Calu3 (cell line): ENCODE measurements at regions not wholly inside any gene's neighbourhood (a gene's known extent, or its start where the extent isn't known, plus 50 kb on each side); places are given as distances from the start of the nearest gene placed in this dataset.
"Not testable (repeated sequence)": the region's sequence is repeated elsewhere in the genome, so short reads cannot be mapped to it uniquely, and the experiment has no call there.

Source experiments
- BruUV-seq: library from RNA; stranded (reverse); fragments of 400-500 nt; replicated peaks from 2 replicates; lab custom pipeline; 2021; lab: Mats Ljungman, UMichigan
- CTCF ChIA-PET: fragments of 300-600 bp; sonication (Branson Sonifier 250); formaldehyde crosslinking; loops from one replicate; lab custom pipeline; 2022; ENCODE audit warnings: antibody characterized with exemption; lab: Charles Lee
- DNase-seq: peaks from one replicate; pipeline ENCODE4 v3.0.0; 2022
- H3K27ac Mint-ChIP-seq: one replicate; pipeline ENCODE4 v1.8.0; 2022; ENCODE audit warnings: mixed read lengths; ENCODE audit not compliant: unreplicated experiment
- H3K27me3 Mint-ChIP-seq: one replicate; pipeline ENCODE4 v1.8.0; 2022; ENCODE audit warnings: mixed read lengths; ENCODE audit not compliant: unreplicated experiment
- H3K36me3 Mint-ChIP-seq: one replicate; pipeline ENCODE4 v1.8.0; 2022; ENCODE audit warnings: mild to moderate bottlenecking, moderate library complexity, mixed read lengths; ENCODE audit not compliant: insufficient read depth, unreplicated experiment
- H3K4me1 Mint-ChIP-seq: one replicate; pipeline ENCODE4 v1.8.0; 2022; ENCODE audit warnings: mild to moderate bottlenecking, low read depth, mixed read lengths; ENCODE audit not compliant: unreplicated experiment
- H3K4me3 Mint-ChIP-seq: one replicate; pipeline ENCODE4 v1.8.0; 2022; ENCODE audit warnings: mild to moderate bottlenecking, low read depth, moderate library complexity, mixed read lengths; ENCODE audit not compliant: unreplicated experiment
- H3K9me3 Mint-ChIP-seq: one replicate; pipeline ENCODE4 v1.8.0; 2022; ENCODE audit warnings: low read depth, mixed read lengths; ENCODE audit not compliant: unreplicated experiment
- intact Hi-C: fragments of 100-400 bp; cut with micrococcal nuclease; formaldehyde crosslinking; loops from one replicate; pipeline ENCODE4 v1.10.0; 2022; ENCODE audit not compliant: unreplicated experiment
- TF ChIP-seq, protein P1 (sequence below): fragments of 200-600 bp; IDR thresholded peaks from one replicate; pipeline ENCODE4 v1.8.0; 2022; ENCODE audit warnings: antibody characterized with exemption; ENCODE audit not compliant: unreplicated experiment

- Mint-ChIP-seq H3K4me1 (peaks cover 6% of the 10 kb centered on the region), H3K27me3 (no peaks in the 10 kb centered on the region), H3K9me3 (peaks cover 8% of the 10 kb centered on the region), H3K27ac (no peak overlapping the region), H3K36me3 (no peaks in the 10 kb centered on the region), H3K4me3 (no peak overlapping the region)
- TF ChIP-seq, protein P1, sequence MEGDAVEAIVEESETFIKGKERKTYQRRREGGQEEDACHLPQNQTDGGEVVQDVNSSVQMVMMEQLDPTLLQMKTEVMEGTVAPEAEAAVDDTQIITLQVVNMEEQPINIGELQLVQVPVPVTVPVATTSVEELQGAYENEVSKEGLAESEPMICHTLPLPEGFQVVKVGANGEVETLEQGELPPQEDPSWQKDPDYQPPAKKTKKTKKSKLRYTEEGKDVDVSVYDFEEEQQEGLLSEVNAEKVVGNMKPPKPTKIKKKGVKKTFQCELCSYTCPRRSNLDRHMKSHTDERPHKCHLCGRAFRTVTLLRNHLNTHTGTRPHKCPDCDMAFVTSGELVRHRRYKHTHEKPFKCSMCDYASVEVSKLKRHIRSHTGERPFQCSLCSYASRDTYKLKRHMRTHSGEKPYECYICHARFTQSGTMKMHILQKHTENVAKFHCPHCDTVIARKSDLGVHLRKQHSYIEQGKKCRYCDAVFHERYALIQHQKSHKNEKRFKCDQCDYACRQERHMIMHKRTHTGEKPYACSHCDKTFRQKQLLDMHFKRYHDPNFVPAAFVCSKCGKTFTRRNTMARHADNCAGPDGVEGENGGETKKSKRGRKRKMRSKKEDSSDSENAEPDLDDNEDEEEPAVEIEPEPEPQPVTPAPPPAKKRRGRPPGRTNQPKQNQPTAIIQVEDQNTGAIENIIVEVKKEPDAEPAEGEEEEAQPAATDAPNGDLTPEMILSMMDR, result no peak
- CTCF ChIA-PET, result no interaction called here
- DNase-seq, result no peak
- intact Hi-C loops, result loop anchor here (10.0 kb wide), 1 partner anchor 352 kb away; no protein-coding TSS in a partner anchor
- no TSS peak for BruUV-seq
Observed at GRCh38 chr5:163916376-163916775, 411.0 kb downstream of the MAT2B start.

- peaks cover 8% of the 10 kb centered on the region for H3K9me3 Mint-ChIP-seq
- CTCF ChIA-PET, result no interaction called here
- peaks cover 6% of the 10 kb centered on the region for H3K4me1 Mint-ChIP-seq
- no peaks in the 10 kb centered on the region for H3K36me3 Mint-ChIP-seq
- H3K4me3 Mint-ChIP-seq, result no peak overlapping the region
- H3K27ac Mint-ChIP-seq, result no peak overlapping the region
- intact Hi-C loops, result loop anchor here (10.0 kb wide), 1 partner anchor 352 kb away; no protein-coding TSS in a partner anchor
- DNase-seq, result no peak
- no TSS peak for BruUV-seq
- H3K27me3 Mint-ChIP-seq, result no peaks in the 10 kb centered on the region
- TF ChIP-seq, protein P1, result no peak
Observed at GRCh38 chr5:163916861-163917260, 411.4 kb downstream of the MAT2B start.

DNA sequence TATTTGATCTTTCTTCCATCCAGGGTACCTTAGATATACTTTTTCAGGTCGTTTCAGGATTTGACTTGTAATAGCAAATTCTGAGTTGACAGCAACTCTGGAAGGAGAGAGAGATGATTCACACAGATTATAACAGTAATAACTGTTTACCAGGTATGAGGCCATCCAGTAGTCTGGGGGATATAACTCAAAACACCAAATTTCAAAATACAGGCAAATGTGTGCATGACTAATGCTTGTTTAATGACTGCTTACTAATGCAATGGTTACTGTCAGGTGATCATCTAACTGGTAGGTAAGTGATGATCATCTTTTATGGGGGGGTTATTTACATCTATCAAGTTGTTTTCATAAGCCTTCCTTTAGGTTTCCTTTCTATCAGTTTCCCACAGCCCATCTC lies 412.3 kb downstream of the MAT2B start:
- no TSS peak for BruUV-seq
- intact Hi-C loops, result loop anchor here (10.0 kb wide), 1 partner anchor 353 kb away; no protein-coding TSS in a partner anchor
- CTCF ChIA-PET, result no interaction called here
- DNase-seq, result no peak
- TF ChIP-seq, protein P1, result no peak
- H3K4me3 Mint-ChIP-seq, result no peak overlapping the region
- no peaks in the 10 kb centered on the region for H3K27me3 Mint-ChIP-seq
- H3K36me3 Mint-ChIP-seq, result no peaks in the 10 kb centered on the region
- no peak overlapping the region for H3K27ac Mint-ChIP-seq
- peaks cover 8% of the 10 kb centered on the region for H3K9me3 Mint-ChIP-seq
- peaks cover 6% of the 10 kb centered on the region for H3K4me1 Mint-ChIP-seq

DNA sequence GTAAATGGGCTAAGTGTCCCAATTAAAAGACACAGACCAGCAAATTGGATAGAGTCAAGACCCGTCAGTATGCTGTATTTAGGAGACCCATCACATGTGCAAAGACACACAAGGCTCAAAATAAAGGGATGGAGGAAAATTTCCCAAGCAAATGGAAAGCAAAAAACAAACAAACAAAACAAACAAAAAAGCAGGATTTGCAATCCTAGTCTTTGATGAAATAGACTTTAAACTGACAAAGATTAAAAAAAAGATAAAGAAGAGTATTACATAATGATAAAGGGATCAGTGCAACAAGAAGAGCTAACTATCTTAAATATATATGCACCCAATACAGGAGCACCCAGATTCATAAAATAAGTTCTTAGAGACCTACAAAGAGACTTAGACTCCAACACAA lies 429.6 kb downstream of the MAT2B start:
- CTCF ChIA-PET, result not testable (repeated sequence)

GRCh38 chr5:163938595-163938994 lies 433.2 kb downstream of the MAT2B start:
- no TSS peak for BruUV-seq
- Mint-ChIP-seq H3K4me3 (no peak overlapping the region), H3K9me3 (peaks cover 10% of the 10 kb centered on the region), H3K27me3 (no peaks in the 10 kb centered on the region), H3K4me1 (no peaks in the 10 kb centered on the region), H3K27ac (no peak overlapping the region), H3K36me3 (no peaks in the 10 kb centered on the region)
- intact Hi-C loops, result no loop called here
- TF ChIP-seq, protein P1, result no peak
- CTCF ChIA-PET, result no interaction called here
- no peak for DNase-seq

More for the DNA sequence above, 429.6 kb downstream of the MAT2B start:
- H3K4me1 Mint-ChIP-seq, intact Hi-C loops, BruUV-seq, H3K27me3 Mint-ChIP-seq, H3K36me3 Mint-ChIP-seq, H3K27ac Mint-ChIP-seq, H3K4me3 Mint-ChIP-seq, DNase-seq: not testable (repeated sequence)
- peaks cover 10% of the 10 kb centered on the region for H3K9me3 Mint-ChIP-seq
